Lower leg skin (tissue), 3 donors: ENCODE measurements at regions not wholly inside any gene's neighbourhood (a gene's known extent, or its start where the extent isn't known, plus 50 kb on each side); places are given as distances from the start of the nearest gene placed in this dataset.

Source experiments
- POLR2A ChIP-seq, 2 donors: fragments of 450-650 bp; IDR thresholded peaks; one replicate each; pipeline ENCODE4 v1.6.1; 2016 to 2017; ENCODE audit warnings: antibody characterized with exemption in 2 of 2, mild to moderate bottlenecking in 1 of 2, moderate library complexity in 1 of 2
- TF ChIP-seq, protein P1 (sequence below), 3 donors: fragments of 450-650 bp; IDR thresholded peaks; one replicate each; pipeline ENCODE4 v1.5.1; 2016; ENCODE audit warnings: antibody characterized with exemption in 3 of 3, mild to moderate bottlenecking in 3 of 3, moderate library complexity in 2 of 3

DNA sequence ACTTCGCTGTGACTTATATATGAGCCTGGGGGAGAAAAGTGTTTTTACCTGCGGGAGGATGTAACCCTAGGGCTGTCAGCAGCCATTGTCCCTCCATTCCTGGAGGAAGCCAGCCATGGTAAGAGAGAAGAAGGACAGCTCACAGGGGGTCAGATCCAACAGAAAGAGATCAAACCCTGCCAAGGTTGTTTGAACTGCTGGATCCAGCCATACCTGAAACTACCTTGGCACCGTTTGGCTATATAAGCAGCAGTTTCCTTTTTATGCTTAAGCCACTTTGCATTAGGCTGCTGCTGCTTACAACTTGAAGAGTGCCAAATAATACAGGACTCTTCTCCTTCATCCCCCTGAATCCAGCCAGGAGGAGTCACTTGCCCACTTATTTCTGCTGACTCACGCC is 205.5 kb downstream of the PHETA1 start:
- no peak for TF ChIP-seq POLR2A (IDR thresholded peaks at IDR 0.05)
- TF ChIP-seq, protein P1, sequence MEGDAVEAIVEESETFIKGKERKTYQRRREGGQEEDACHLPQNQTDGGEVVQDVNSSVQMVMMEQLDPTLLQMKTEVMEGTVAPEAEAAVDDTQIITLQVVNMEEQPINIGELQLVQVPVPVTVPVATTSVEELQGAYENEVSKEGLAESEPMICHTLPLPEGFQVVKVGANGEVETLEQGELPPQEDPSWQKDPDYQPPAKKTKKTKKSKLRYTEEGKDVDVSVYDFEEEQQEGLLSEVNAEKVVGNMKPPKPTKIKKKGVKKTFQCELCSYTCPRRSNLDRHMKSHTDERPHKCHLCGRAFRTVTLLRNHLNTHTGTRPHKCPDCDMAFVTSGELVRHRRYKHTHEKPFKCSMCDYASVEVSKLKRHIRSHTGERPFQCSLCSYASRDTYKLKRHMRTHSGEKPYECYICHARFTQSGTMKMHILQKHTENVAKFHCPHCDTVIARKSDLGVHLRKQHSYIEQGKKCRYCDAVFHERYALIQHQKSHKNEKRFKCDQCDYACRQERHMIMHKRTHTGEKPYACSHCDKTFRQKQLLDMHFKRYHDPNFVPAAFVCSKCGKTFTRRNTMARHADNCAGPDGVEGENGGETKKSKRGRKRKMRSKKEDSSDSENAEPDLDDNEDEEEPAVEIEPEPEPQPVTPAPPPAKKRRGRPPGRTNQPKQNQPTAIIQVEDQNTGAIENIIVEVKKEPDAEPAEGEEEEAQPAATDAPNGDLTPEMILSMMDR (IDR thresholded peaks at IDR 0.05), result no peak
